NCI-H2227 treated with DMSO at 0.1 percent for 48 hours (cell line): ENCODE measurements at regions not wholly inside any gene's neighbourhood (a gene's known extent, or its start where the extent isn't known, plus 50 kb on each side); places are given as distances from the start of the nearest gene placed in this dataset.
"Not testable (repeated sequence)": the region's sequence is repeated elsewhere in the genome, so short reads cannot be mapped to it uniquely, and the experiment has no call there.

ENCODE experiments used
- DNase-seq: peaks from one replicate; lab custom pipeline; 2025; lab: John Stamatoyannopoulos, UW

GRCh38 chr1:57572016-57572415 lies 148.2 kb upstream of the DAB1 start:
- DNase-seq: no peak

GRCh38 chr1:57558066-57558465 lies 134.2 kb upstream of the DAB1 start:
- DNase-seq: not testable (repeated sequence)

GRCh38 chr1:57553666-57554065 lies 129.8 kb upstream of the DAB1 start:
- DNase-seq: no peak

- DNase-seq: no peak
Measured at GRCh38 chr1:57551476-57551875, 127.6 kb upstream of the DAB1 start.

- DNase-seq: no peak
Measured at GRCh38 chr1:57550092-57550491, 126.2 kb upstream of the DAB1 start.

GRCh38 chr1:57549300-57549699 lies 125.4 kb upstream of the DAB1 start:
- no peak for DNase-seq

GRCh38 chr1:57546549-57547330 lies 122.9 kb upstream of the DAB1 start:
- no peak for DNase-seq

- DNase-seq: no peak
Measured at GRCh38 chr1:57544345-57544744, 120.5 kb upstream of the DAB1 start.

GRCh38 chr1:57536749-57537423 lies 113.0 kb upstream of the DAB1 start:
- no peak for DNase-seq

- no peak for DNase-seq
Measured at GRCh38 chr1:57532299-57532698, 108.4 kb upstream of the DAB1 start.

- DNase-seq: not testable (repeated sequence)
Measured at GRCh38 chr1:57530911-57531260, 107.0 kb upstream of the DAB1 start.

GRCh38 chr1:57530206-57530910 lies 106.5 kb upstream of the DAB1 start:
- DNase-seq: no peak

GRCh38 chr1:57522575-57522974 lies 98.7 kb upstream of the DAB1 start:
- DNase-seq: no peak

GRCh38 chr1:57520743-57521515 lies 97.1 kb upstream of the DAB1 start:
- no peak for DNase-seq

- DNase-seq: no peak
Measured at GRCh38 chr1:57518496-57518895, 94.6 kb upstream of the DAB1 start.

- DNase-seq: no peak
Measured at GRCh38 chr1:57517587-57518374, 93.9 kb upstream of the DAB1 start.

GRCh38 chr1:57512386-57512785 lies 88.5 kb upstream of the DAB1 start:
- DNase-seq: no peak

- DNase-seq: no peak
Measured at GRCh38 chr1:57506941-57507340, 83.1 kb upstream of the DAB1 start.

- DNase-seq: no peak
Measured at GRCh38 chr1:57503337-57503736, 79.5 kb upstream of the DAB1 start.

GRCh38 chr1:57500136-57500830 lies 76.4 kb upstream of the DAB1 start:
- no peak for DNase-seq

GRCh38 chr1:57494530-57495079 lies 70.7 kb upstream of the DAB1 start:
- DNase-seq: no peak
